IPS-NIHi11 (cell line): ENCODE measurements at regions not wholly inside any gene's neighbourhood (a gene's known extent, or its start where the extent isn't known, plus 50 kb on each side); places are given as distances from the start of the nearest gene placed in this dataset.

Experiments
- DNase-seq: peaks from one replicate; pipeline ENCODE4 v3.0.0; 2012; ENCODE audit warnings: mixed read lengths, low spot score

GRCh38 chr18:39521164-39521563, 1955.6 kb upstream of the CELF4 start:
- DNase-seq, result no peak

- DNase-seq, result no peak
These were observed 1954.1 kb upstream of the CELF4 start for GRCh38 chr18:39519741-39520140.

GRCh38 chr18:39515299-39515698, 1949.7 kb upstream of the CELF4 start:
- DNase-seq, result no peak

- DNase-seq, result no peak
These were observed 1947.6 kb upstream of the CELF4 start for GRCh38 chr18:39513186-39513585.

GRCh38 chr18:39506581-39507330, 1941.2 kb upstream of the CELF4 start:
- no peak for DNase-seq

GRCh38 chr18:39500306-39500705, 1934.7 kb upstream of the CELF4 start:
- DNase-seq, result no peak

- DNase-seq, result no peak
These were observed 1932.2 kb upstream of the CELF4 start for GRCh38 chr18:39497821-39498220.

- no peak for DNase-seq
These were observed 1931.4 kb upstream of the CELF4 start for GRCh38 chr18:39496986-39497385.

- no peak for DNase-seq
These were observed 1928.8 kb upstream of the CELF4 start for GRCh38 chr18:39494211-39494896.

GRCh38 chr18:39491408-39491807, 1925.8 kb upstream of the CELF4 start:
- no peak for DNase-seq

GRCh38 chr18:39489431-39489830, 1923.8 kb upstream of the CELF4 start:
- no peak for DNase-seq

GRCh38 chr18:39487932-39488331, 1922.3 kb upstream of the CELF4 start:
- no peak for DNase-seq

GRCh38 chr18:39486268-39486667, 1920.7 kb upstream of the CELF4 start:
- DNase-seq, result peak; percentile 27

- no peak for DNase-seq
These were observed 1920.1 kb upstream of the CELF4 start for GRCh38 chr18:39485696-39486095.

- DNase-seq, result no peak
These were observed 1915.7 kb upstream of the CELF4 start for GRCh38 chr18:39481281-39481680.

- DNase-seq, result no peak
These were observed 1915.0 kb upstream of the CELF4 start for GRCh38 chr18:39480494-39481195.

GRCh38 chr18:39464006-39464405, 1898.4 kb upstream of the CELF4 start:
- DNase-seq, result no peak

GRCh38 chr18:39462436-39462835, 1896.8 kb upstream of the CELF4 start:
- no peak for DNase-seq

- no peak for DNase-seq
These were observed 1894.5 kb upstream of the CELF4 start for GRCh38 chr18:39460136-39460535.

GRCh38 chr18:39455285-39455684, 1889.7 kb upstream of the CELF4 start:
- peak; percentile 11 for DNase-seq

GRCh38 chr18:39454866-39455265, 1889.3 kb upstream of the CELF4 start:
- no peak for DNase-seq

GRCh38 chr18:39453882-39454281, 1888.3 kb upstream of the CELF4 start:
- DNase-seq, result peak; percentile 7

GRCh38 chr18:39453356-39453755, 1887.8 kb upstream of the CELF4 start:
- DNase-seq, result no peak
